HG02981 (cell line): ENCODE measurements at regions not wholly inside any gene's neighbourhood (a gene's known extent, or its start where the extent isn't known, plus 50 kb on each side); places are given as distances from the start of the nearest gene placed in this dataset.

Source experiments
- ATAC-seq: cut with Tn5 transposase; IDR thresholded peaks from one replicate; pipeline ENCODE4 v1.9.1; 2021; ENCODE audit warnings: mild to moderate bottlenecking, moderate library complexity; ENCODE audit not compliant: unreplicated experiment

GRCh38 chr6:54710456-54710855 is 136.1 kb upstream of the FAM83B start:
- ATAC-seq, result no peak

DNA sequence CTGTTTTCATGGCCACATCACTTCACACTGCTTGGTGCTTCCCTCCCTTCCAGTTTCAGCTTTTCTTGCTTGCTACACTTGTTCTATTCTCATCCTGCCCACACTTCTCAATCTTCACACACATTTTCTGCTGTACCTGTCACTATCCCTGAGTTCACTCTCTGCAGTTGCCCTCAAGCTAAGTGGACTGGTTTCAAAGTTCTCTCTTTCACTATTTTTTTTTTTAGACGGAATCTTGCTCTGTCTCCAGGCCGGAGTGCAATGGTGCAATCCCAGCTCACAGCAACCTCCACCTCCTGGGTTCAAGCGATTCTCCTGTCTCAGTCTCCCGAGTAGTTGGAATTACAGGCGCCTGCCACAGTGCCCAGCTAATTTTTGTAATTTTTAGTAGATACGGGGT is 130.6 kb upstream of the FAM83B start:
- no peak for ATAC-seq

- no peak for ATAC-seq
These were observed 129.7 kb upstream of the FAM83B start for GRCh38 chr6:54716877-54717276.

DNA sequence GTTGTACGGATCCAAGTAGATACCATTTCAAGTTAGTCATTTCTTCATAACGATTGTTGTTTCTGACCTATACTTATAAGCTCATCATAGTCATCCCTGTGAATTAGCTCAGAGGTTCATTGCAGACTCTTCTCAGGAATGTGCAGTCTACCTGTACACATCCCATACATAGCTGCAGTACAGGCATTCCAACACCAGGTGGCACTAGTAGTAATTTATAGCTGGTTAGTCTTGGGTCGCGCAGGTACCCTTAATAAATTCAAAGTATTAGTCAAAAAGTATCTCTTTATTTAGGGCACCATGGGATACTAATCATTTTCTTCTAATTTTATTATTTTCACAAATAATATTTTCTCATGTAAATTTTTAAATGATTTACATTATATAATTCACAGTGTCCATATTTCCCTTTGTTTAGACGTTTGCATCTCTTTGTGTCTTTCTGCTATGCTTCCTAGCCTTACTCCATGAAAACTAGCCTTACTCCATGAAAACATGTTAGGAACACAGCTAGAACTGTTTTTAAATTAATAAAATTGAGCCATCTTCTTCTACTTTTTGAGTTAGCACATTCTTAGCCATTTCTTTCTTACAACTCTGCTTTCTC is 128.6 kb upstream of the FAM83B start:
- ATAC-seq, result peak; percentile 87

- ATAC-seq, result no peak
These were observed 128.0 kb upstream of the FAM83B start for GRCh38 chr6:54718541-54719023.

DNA sequence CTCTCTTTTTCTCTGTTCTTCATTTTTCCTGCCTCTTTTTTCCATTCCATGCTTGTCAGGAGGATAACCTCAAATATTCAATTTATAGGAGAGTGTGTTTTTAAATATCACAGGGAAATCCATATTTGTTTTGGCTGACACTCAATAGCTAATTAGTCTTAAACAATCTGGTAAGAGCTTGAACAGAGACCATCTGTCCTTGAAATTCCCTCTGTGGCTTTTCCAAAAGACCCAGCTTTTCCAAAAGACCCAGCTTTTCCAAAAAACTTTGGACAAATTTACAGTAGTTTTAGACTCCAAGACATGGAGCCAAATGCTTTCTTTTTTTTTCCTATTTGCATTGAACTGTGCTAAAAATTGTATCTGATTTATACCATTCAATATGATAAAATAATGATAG is 127.4 kb upstream of the FAM83B start:
- ATAC-seq, result no peak

DNA sequence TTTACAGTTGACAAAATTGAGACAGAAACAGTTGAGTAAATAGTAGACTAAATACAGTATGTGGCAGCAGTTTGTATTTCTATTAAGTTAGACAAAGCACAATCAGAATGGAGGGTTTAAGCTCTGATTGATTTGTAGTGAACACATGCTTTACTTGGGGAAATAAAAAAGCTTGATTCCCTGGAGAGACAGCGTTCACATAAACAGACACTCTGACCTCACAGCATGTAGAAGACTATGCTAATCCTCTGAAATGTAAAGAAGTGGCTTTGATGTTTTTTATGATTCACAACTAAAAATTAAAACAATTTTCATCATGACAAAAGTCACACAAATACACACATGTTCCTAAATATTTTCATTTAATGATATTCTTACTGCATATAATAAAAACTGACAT is 126.9 kb upstream of the FAM83B start:
- ATAC-seq, result no peak

DNA sequence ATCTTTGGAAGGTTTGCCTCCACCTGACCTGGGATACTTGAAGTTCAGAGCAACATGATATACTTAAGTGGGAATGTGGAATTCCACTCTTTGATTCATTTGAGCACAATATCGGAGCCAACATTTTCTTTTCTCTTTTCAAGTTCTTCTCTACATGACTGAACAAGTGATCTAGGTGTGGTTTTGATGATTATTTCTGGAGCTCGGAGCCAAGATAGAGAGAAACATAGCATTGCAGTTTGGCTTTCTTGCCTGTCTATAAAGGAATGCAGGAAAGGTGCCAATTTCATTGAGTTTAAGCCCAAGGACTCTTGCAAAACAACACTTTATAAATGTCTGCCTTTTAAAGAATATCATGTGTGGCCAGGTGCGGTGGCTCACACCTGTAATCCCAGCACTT is 124.2 kb upstream of the FAM83B start:
- ATAC-seq, result no peak

- ATAC-seq, result no peak
These were observed 116.9 kb upstream of the FAM83B start for GRCh38 chr6:54729716-54730115.

GRCh38 chr6:54730767-54731630 is 115.6 kb upstream of the FAM83B start:
- ATAC-seq, result no peak

- ATAC-seq, result no peak
These were observed 109.3 kb upstream of the FAM83B start for GRCh38 chr6:54737247-54737646.

- ATAC-seq, result no peak
These were observed 98.6 kb upstream of the FAM83B start for GRCh38 chr6:54747955-54748354.

GRCh38 chr6:54754406-54754805 is 92.2 kb upstream of the FAM83B start:
- no peak for ATAC-seq

DNA sequence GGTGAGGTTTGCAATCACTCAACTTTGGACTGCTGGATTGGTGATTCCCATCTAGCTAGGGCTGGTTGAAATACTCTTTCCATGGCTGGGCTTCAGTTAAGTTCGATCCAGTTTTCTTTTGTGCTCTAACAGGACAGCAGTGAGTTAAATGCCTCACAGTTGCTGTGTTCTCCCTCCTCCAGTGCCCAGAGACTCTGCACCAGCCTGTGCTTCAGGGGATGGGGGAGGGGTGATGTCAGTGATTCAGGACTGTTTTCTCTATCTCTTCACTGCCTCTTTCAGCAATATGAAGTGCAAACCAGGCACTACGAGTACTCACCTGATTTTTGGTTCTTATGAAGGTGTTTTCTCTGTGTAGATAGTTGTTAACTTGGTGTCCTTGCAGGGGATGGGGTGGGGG is 88.2 kb upstream of the FAM83B start:
- ATAC-seq, result no peak

DNA sequence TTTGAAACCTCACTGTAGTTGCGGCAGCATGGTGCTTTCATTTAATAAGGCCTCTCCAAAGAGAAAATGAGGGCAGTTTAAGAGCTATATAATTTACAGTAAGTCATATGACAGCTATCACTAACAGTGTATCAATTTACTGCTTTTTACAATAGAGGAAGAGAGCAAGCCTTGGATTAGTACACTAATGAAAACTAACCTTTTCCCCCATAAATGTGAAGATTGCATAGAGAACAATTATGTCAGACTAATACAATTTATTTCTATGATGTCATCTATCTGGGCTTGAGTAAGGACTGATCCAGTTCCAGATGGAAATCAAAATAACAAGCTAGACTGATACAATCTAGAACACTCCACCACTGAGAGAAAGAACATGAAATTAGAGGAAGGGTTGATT is 78.1 kb upstream of the FAM83B start:
- no peak for ATAC-seq

- ATAC-seq, result no peak
These were observed 76.2 kb upstream of the FAM83B start for GRCh38 chr6:54770328-54770727.

GRCh38 chr6:54771968-54772367 is 74.6 kb upstream of the FAM83B start:
- no peak for ATAC-seq

- no peak for ATAC-seq
These were observed 74.0 kb upstream of the FAM83B start for GRCh38 chr6:54772610-54773009.

GRCh38 chr6:54775576-54775975 is 71.0 kb upstream of the FAM83B start:
- ATAC-seq, result no peak

DNA sequence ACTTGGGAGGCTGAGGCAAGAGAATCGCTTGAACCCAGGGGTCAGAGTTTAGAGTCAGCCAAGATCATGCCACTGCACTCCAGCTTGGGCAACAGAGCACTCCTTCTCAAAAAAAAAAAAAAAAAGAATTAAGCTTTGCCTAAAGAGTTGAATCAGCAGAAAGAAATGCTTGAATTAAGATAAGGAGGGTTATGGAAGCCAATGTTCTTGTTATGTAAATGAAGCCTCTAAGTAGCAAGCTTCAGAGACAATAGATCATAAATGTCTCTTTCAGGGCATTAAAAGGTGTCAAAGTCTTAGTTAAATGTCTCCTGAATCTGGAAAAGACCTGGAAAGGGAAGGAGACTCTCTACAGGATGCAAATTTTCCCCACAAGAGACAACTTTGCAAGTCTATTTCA is 69.7 kb upstream of the FAM83B start:
- ATAC-seq, result no peak

DNA sequence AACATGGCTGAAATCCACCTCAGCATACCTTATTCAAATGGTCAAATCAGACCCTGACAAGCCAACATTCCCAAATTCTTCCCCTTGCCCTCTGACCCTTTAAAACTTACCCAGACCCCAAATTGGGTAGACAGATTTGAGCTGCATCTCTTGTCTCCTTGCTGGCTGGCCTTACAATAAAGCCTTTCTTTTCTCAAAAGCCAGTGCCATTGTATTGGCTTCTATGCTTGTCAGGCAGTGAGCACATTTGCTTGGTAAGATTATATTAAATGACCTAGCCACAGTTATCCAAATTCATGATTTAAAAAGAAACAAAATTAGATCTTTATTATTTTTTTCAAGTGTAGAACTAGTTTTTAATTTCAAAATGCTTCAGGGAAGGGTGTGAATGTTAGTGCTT is 67.8 kb upstream of the FAM83B start:
- ATAC-seq, result no peak

DNA sequence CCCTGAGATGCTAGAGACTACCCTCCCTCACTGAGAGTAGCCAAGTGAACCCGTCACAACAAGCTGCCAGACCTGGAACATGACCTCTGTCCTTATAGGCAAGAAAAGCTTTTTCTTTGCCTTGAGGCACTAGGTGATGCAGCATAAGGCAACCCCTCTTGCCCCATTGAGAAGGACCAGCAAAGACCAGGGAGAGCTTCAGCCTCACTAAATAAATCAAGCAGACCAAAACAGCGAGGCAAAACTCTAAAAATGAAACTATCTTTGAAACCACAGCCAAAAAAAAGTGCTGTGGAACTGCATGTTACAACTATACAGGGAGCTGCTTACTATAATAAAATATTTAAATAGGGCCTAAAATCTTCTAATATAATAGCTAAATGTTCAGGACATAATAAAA is 62.6 kb upstream of the FAM83B start:
- ATAC-seq, result no peak
